K562 (cell line): ENCODE measurements at regions not wholly inside any gene's neighbourhood (a gene's known extent, or its start where the extent isn't known, plus 50 kb on each side); places are given as distances from the start of the nearest gene placed in this dataset.

Experiments
- ATAC-seq: fragments of 200-7000 bp; cut with Tn5 transposase; 3 replicates; pipeline ENCODE4 v1.9.1; 2020; ENCODE audit warnings: moderate library complexity
- BruUV-seq: library from RNA; stranded (reverse); fragments of 400-500 nt; replicated peaks from 2 replicates; lab custom pipeline; 2021; lab: Mats Ljungman, UMichigan
- CTCF ChIA-PET: fragments of 300-600 bp; formaldehyde crosslinking; extraction: SDS; loops from one replicate; lab custom pipeline; 2021; ENCODE audit warnings: low intra/inter-chr PET ratio; lab: Yijun Ruan, JAX
- POLR2A ChIA-PET: fragments of 300-600, 350-650 bp; sonication (Branson Sonifier 250); formaldehyde crosslinking; extraction: SDS; loops from one replicate; lab custom pipeline; 2021; ENCODE audit warnings: antibody characterized with exemption, inconsistent platforms; lab: Yijun Ruan, JAX
- DNase-seq, 4 experiments: peaks; one replicate each; pipeline versions ENCODE4 v3.0.0 to v3.0.0-alpha.2; 2011 to 2018; ENCODE audit warnings: low spot score in 3 of 4, mixed read lengths in 3 of 4; ENCODE audit errors: extremely low read depth in 1 of 4
- FAIRE-seq: peaks from 2 replicates; lab custom pipeline; 2011; peaks lifted over from hg19 to GRCh38; lab: Jason Lieb, UNC
- H2AFZ ChIP-seq: 2 replicates; pipeline ENCODE4 v1.6.0; 2011; ENCODE audit warnings: low read depth, low read length, control low read depth, inconsistent platforms
- H3K27ac ChIP-seq: fragments of 200-600 bp; 3 replicates; pipeline ENCODE4 v1.8.0; 2011; ENCODE audit warnings: low read depth, mild to moderate bottlenecking, control low read depth, inconsistent platforms, low read length, moderate library complexity, mixed read lengths; ENCODE audit errors: extremely low read depth
- H3K27me3 ChIP-seq, 2 experiments: fragments of 300-600 bp in 1 of 2; 2 replicates in 1 of 2; 3 replicates in 1 of 2; pipeline versions ENCODE4 v1.6.0 to v1.8.0; 2011; ENCODE audit warnings: inconsistent platforms in 2 of 2, low read length in 2 of 2, mild to moderate bottlenecking in 1 of 2, mixed read lengths in 1 of 2, moderate library complexity in 1 of 2; ENCODE audit not compliant: control insufficient read depth in 2 of 2, insufficient read depth in 2 of 2
- H3K36me3 ChIP-seq: fragments of 300-600 bp; 3 replicates; pipeline ENCODE4 v1.8.0; 2011; ENCODE audit warnings: mild to moderate bottlenecking, low read length, inconsistent platforms; ENCODE audit not compliant: control insufficient read depth, insufficient read depth
- H3K4me1 ChIP-seq, 2 experiments: fragments of 200-600 bp in 1 of 2; replicated peaks in 1 of 2; 2 replicates in 1 of 2; 3 replicates in 1 of 2; pipeline versions ENCODE4 v1.5.1 to v1.8.0; 2011; ENCODE audit warnings: inconsistent platforms in 2 of 2, low read length in 2 of 2, mild to moderate bottlenecking in 1 of 2, mixed read lengths in 1 of 2, moderate library complexity in 1 of 2; ENCODE audit not compliant: control insufficient read depth in 2 of 2, insufficient read depth in 2 of 2
- H3K4me2 ChIP-seq: 2 replicates; pipeline ENCODE4 v1.6.1; 2011; ENCODE audit warnings: low read length, control low read depth, inconsistent platforms, mixed read lengths; ENCODE audit not compliant: insufficient read depth
- H3K4me3 ChIP-seq: fragments of 200-600 bp; sonication (generic), shearing (Covaris generic); 2 replicates; pipeline ENCODE4 v1.5.1; 2016; ENCODE audit warnings: control low read depth, inconsistent platforms
- H3K79me2 ChIP-seq: fragments of 200-600 bp; 3 replicates; pipeline ENCODE4 v1.8.0; 2011; ENCODE audit warnings: low read length, inconsistent platforms; ENCODE audit not compliant: control insufficient read depth, insufficient read depth
- H3K9ac ChIP-seq, 2 experiments: 2 replicates each; pipeline versions ENCODE4 v1.6.0 to v1.6.1; 2011; ENCODE audit warnings: low read depth in 2 of 2, low read length in 2 of 2, control low read depth in 1 of 2, inconsistent platforms in 1 of 2, mild to moderate bottlenecking in 1 of 2, mixed read lengths in 1 of 2; ENCODE audit not compliant: insufficient read depth in 1 of 2
- H3K9me1 ChIP-seq: one replicate; pipeline ENCODE4 v1.6.0; 2011; ENCODE audit warnings: inconsistent platforms, mild to moderate bottlenecking, low read length, moderate library complexity; ENCODE audit not compliant: control insufficient read depth, insufficient read depth
- H3K9me3 ChIP-seq: replicated peaks from 2 replicates; pipeline ENCODE4 v1.5.1; 2011; ENCODE audit warnings: low read depth, low read length, inconsistent platforms; ENCODE audit not compliant: control insufficient read depth, insufficient read depth
- H4K20me1 ChIP-seq: replicated peaks from 2 replicates; pipeline ENCODE4 v1.6.1; 2011; ENCODE audit warnings: low read length, inconsistent platforms, mixed read lengths; ENCODE audit not compliant: control insufficient read depth, insufficient read depth
- BCL6 ChIP-seq: fragments of 250-450 bp; sonication (Bioruptor Pico); IDR thresholded peaks from 2 replicates; pipeline ENCODE4 v1.4.0; 2020
- CBFA2T2 ChIP-seq: fragments of 450-650 bp; conservative IDR thresholded peaks from 2 replicates; pipeline ENCODE4 v1.6.1; 2017; ENCODE audit warnings: mild to moderate bottlenecking
- MLX ChIP-seq, 2 experiments: fragments of 450-650 bp in 1 of 2; sonication (generic) in 1 of 2; formaldehyde crosslinking; conservative IDR thresholded peaks; 2 replicates each; pipeline versions ENCODE4 v1.4.0 to v1.8.1; 2020 to 2022; ENCODE audit warnings: mild to moderate bottlenecking in 1 of 2, missing genetic modification reagents in 1 of 2
- NCOA1 ChIP-seq: fragments of 450-650 bp; IDR thresholded peaks from 2 replicates; pipeline ENCODE4 v1.6.1; 2016; ENCODE audit warnings: low read depth
- RBM25 ChIP-seq: fragments of 200-400 bp; formaldehyde crosslinking; IDR thresholded peaks from 2 replicates; pipeline ENCODE4 v1.6.1; 2018; ENCODE audit warnings: low read length, low read depth, moderate library complexity; ENCODE audit not compliant: severe bottlenecking
- ZKSCAN1 ChIP-seq: fragments of 150-350 bp; IDR thresholded peaks from 2 replicates; pipeline ENCODE4 v1.6.1; 2016; ENCODE audit warnings: low read depth, low read length
- ZKSCAN3 ChIP-seq: fragments of 250-450 bp; sonication (Bioruptor Pico); IDR thresholded peaks from 2 replicates; pipeline ENCODE4 v1.4.0; 2020
- ZNF583 ChIP-seq: fragments of 250-450 bp; sonication (Bioruptor Pico); IDR thresholded peaks from 2 replicates; pipeline ENCODE4 v1.4.0; 2020
- WGBS: fragments of 100-300 bp; shearing (Covaris generic); methylation state at CpG from one replicate; pipeline ENCODE4 v1.1.6; 2016; ENCODE audit warnings: low coverage, mixed read lengths; ENCODE audit not compliant: insufficient coverage; ENCODE audit errors: missing lambda C conversion rate; 5-methylcytosine and 5-hydroxymethylcytosine counted together
- in situ Hi-C: fragments of 300-500 bp; cut with MboI; formaldehyde crosslinking; loops from 4 replicates; pipeline ENCODE4 v1.15.0; 2018; ENCODE audit warnings: inconsistent platforms, mixed read lengths
- intact Hi-C: fragments of 100-400 bp; cut with micrococcal nuclease; formaldehyde crosslinking; loops from 2 replicates; pipeline ENCODE4 v1.14.2; 2022
- TF ChIP-seq, protein P1 (sequence below), 3 experiments: fragments of 200-800 bp in 1 of 3; fragments of 250-450 bp in 1 of 3; fragments of 450-650 bp in 1 of 3; sonication (Bioruptor Pico) in 1 of 3; sonication (Bioruptor generic) in 1 of 3; formaldehyde crosslinking in 1 of 3; IDR thresholded peaks; 2 replicates each; pipeline versions ENCODE4 v1.6.1 to v1.8.0; 2016 to 2022; ENCODE audit warnings: mild to moderate bottlenecking in 2 of 3, missing genetic modification characterization in 2 of 3, missing compliant biosample characterization in 1 of 3, moderate library complexity in 1 of 3

DNA sequence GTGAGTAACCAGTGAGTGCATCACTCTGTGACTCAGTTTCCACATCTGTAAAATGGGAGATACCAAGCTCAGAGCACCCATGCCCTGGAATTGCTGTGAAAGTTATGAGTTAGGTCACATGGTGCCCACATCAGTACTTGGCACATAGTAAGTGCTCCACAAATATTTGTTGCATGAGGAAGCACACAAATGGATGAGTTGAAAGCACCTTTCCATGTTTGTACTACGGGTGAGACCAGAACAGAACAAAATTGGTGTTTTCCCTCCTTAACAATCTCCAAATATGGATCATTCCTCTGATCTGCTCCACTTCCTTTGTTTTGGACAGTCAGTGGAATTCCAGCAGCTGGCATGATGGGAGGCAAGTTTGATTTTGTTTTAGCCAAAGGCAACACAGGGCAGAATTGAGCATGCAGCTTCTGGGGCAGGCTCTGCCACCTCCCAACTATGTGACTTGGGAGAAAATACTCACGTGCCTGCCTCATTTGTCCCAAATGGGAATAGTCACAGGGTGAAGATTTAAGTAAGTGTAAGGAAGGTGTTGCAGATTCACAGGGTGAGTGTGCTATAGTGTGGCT is 503.7 kb upstream of the SULF2 start:
- H3K4me1 ChIP-seq, result no peaks in the 10 kb centered on the region
- BruUV-seq, result no TSS peak
- no peak overlapping the region for H3K9ac ChIP-seq
- POLR2A ChIA-PET, result no interaction called here
- in situ Hi-C loops (no loop called here), intact Hi-C loops (no loop called here)
- H3K36me3 ChIP-seq, result no peaks in the 10 kb centered on the region
- H3K27me3 ChIP-seq, result peaks cover 8 to 11% of the 10 kb centered on the region in 2 experiments; a peak in 4 of 5 replicates
- no peak overlapping the region for H3K27ac ChIP-seq
- H3K9me1 ChIP-seq, result no peaks in the 10 kb centered on the region
- DNase-seq, result no peak
- no peak overlapping the region for H2AFZ ChIP-seq
- CTCF ChIA-PET, result no interaction called here
- H3K9me3 ChIP-seq, result no peaks in the 10 kb centered on the region
- 0% methylated on average over 2 of the region's 2 CpGs for WGBS
- no peak overlapping the region for H3K4me2 ChIP-seq
- TF ChIP-seq ZNF583 (CRISPR knock-in tag), result no peak
- TF ChIP-seq NCOA1, result no peak
- TF ChIP-seq CBFA2T2, result no peak
- TF ChIP-seq MLX (CRISPR knock-in tag; conservative IDR thresholded peaks at IDR 0.05), result no peak
- no peak for TF ChIP-seq BCL6 (CRISPR knock-in tag)
- TF ChIP-seq ZKSCAN1, result no peak
- TF ChIP-seq, protein P1, sequence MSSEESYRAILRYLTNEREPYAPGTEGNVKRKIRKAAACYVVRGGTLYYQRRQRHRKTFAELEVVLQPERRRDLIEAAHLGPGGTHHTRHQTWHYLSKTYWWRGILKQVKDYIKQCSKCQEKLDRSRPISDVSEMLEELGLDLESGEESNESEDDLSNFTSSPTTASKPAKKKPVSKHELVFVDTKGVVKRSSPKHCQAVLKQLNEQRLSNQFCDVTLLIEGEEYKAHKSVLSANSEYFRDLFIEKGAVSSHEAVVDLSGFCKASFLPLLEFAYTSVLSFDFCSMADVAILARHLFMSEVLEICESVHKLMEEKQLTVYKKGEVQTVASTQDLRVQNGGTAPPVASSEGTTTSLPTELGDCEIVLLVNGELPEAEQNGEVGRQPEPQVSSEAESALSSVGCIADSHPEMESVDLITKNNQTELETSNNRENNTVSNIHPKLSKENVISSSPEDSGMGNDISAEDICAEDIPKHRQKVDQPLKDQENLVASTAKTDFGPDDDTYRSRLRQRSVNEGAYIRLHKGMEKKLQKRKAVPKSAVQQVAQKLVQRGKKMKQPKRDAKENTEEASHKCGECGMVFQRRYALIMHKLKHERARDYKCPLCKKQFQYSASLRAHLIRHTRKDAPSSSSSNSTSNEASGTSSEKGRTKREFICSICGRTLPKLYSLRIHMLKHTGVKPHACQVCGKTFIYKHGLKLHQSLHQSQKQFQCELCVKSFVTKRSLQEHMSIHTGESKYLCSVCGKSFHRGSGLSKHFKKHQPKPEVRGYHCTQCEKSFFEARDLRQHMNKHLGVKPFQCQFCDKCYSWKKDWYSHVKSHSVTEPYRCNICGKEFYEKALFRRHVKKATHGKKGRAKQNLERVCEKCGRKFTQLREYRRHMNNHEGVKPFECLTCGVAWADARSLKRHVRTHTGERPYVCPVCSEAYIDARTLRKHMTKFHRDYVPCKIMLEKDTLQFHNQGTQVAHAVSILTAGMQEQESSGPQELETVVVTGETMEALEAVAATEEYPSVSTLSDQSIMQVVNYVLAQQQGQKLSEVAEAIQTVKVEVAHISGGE (CRISPR knock-in tag; IDR thresholded peaks at IDR 0.05), result peak in 1 of 3 experiments; percentile 4; a peak in 1 of 6 replicates
- TF ChIP-seq RBM25, result peak; percentile 11
- no peak for TF ChIP-seq ZKSCAN3 (CRISPR knock-in tag)
- TF ChIP-seq, all 486 proteins: peak for 2
- FAIRE-seq (no peak), ATAC-seq (no peak)
- H3K79me2 ChIP-seq, result no peaks in the 10 kb centered on the region
- no peaks in the 10 kb centered on the region for H4K20me1 ChIP-seq
- no peak overlapping the region for H3K4me3 ChIP-seq
